ENCODE measurements at regions not wholly inside any gene's neighbourhood (a gene's known extent, or its start where the extent isn't known, plus 50 kb on each side); places are given as distances from the start of the nearest gene placed in this dataset.

- H3K4me3 ChIP-seq (ENCODE audit: low read depth, low read length), result no peak overlapping the region
- TF ChIP-seq, protein P1, sequence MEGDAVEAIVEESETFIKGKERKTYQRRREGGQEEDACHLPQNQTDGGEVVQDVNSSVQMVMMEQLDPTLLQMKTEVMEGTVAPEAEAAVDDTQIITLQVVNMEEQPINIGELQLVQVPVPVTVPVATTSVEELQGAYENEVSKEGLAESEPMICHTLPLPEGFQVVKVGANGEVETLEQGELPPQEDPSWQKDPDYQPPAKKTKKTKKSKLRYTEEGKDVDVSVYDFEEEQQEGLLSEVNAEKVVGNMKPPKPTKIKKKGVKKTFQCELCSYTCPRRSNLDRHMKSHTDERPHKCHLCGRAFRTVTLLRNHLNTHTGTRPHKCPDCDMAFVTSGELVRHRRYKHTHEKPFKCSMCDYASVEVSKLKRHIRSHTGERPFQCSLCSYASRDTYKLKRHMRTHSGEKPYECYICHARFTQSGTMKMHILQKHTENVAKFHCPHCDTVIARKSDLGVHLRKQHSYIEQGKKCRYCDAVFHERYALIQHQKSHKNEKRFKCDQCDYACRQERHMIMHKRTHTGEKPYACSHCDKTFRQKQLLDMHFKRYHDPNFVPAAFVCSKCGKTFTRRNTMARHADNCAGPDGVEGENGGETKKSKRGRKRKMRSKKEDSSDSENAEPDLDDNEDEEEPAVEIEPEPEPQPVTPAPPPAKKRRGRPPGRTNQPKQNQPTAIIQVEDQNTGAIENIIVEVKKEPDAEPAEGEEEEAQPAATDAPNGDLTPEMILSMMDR (IDR thresholded peaks at IDR 0.05; ENCODE audit: borderline replicate concordance, insufficient read depth, low read depth, low read length), result no peak
Observed at GRCh38 chr19:30305346-30306060, 66.7 kb upstream of the ZNF536 start.

DNA sequence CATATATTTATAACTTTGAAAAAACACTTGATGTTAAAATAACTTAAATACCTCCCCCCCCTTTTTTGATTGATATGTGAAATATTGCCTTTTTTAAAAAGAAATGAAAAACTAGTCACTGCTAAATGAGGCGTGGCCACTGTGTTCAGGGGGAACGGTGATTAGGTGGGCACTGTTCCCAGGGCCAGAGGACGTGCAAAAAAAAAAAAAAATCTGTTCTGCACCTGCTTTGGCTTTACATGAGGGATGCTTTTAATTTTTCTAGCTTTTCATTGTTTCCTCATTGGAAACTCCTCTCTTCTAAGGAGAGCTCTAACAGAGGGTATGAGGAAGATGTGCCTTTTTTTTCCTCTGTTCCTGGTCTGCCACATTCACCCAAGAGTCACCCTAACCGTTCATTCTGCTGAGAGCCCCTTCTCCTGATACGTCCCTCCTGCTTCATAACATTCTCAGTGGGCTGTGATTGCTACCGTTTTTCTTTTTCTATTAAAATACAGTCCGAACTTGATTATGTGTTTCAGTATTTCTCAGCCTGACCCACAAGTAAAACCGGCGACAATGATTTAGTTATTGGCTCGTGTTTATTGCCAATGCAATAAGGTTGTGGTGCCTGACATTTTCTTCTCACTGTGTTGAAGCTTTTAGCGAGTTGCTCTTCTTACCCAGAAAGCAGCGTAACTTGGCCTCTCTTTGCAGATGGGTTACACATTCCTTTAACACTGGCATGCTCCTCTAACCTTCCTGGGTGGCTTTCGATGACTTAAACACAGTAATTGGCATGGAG is 64.8 kb upstream of the ZNF536 start:
- TF ChIP-seq, protein P1 (IDR thresholded peaks at IDR 0.05; ENCODE audit: borderline replicate concordance, insufficient read depth, low read depth, low read length), result no peak
- H3K4me3 ChIP-seq (ENCODE audit: low read depth, low read length), result no peak overlapping the region

DNA sequence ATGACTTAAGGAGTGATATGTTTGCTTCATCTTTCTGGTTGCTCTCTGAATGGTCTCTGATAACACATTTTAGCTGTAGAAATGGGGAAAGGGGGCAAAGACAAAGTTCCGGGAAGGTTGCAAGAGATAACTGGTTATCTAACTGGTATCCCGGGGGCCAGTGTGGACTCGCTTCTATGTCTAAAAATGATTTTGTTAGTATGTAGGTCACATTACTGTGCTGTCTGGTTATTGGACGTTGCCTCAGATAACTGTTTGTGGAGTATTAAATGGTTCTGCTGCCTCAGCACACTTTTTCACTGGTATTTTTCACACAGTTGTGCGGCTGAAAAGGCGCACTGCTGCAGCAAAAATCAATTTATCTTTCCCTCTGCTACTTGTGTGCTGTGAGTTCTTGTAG is 63.0 kb upstream of the ZNF536 start:
- H3K4me3 ChIP-seq (ENCODE audit: low read depth, low read length), result no peak overlapping the region
- TF ChIP-seq, protein P1 (IDR thresholded peaks at IDR 0.05; ENCODE audit: borderline replicate concordance, insufficient read depth, low read depth, low read length), result no peak

DNA sequence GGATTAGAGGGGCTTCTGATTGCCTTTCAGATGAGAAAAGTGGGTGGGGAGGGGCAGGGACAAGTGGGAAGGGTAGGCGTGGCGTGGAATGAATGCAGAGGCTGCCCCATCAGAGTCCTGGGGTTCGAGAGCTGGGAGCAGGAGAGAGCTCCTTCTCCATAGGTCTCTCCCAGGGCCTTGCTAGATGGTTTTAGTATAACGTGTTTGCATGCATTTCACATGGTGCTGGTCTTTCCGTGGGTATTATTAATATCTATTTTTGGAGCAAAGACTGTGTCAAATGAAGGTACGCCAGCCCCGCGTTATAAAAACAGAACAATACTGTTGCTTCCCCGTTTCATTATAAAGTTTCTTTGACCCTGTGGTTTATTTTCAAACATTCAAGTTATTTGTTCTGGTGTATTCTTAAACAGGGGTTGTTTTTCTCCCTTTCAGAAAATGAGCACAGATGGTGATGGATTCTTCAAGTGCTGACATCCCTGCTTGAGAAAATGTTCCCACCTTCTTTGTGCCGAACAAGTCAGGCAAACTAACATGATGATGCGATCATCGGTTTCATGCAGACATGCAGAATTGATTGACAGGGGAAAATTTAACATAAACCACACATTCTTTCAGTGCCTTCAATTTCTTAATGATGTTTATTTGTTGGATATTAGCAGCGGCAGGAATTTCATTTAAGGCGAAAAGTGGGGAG is 62.1 kb upstream of the ZNF536 start:
- H3K4me3 ChIP-seq (ENCODE audit: low read depth, low read length), result no peak overlapping the region
- TF ChIP-seq, protein P1 (IDR thresholded peaks at IDR 0.05; ENCODE audit: borderline replicate concordance, insufficient read depth, low read depth, low read length), result no peak

DNA sequence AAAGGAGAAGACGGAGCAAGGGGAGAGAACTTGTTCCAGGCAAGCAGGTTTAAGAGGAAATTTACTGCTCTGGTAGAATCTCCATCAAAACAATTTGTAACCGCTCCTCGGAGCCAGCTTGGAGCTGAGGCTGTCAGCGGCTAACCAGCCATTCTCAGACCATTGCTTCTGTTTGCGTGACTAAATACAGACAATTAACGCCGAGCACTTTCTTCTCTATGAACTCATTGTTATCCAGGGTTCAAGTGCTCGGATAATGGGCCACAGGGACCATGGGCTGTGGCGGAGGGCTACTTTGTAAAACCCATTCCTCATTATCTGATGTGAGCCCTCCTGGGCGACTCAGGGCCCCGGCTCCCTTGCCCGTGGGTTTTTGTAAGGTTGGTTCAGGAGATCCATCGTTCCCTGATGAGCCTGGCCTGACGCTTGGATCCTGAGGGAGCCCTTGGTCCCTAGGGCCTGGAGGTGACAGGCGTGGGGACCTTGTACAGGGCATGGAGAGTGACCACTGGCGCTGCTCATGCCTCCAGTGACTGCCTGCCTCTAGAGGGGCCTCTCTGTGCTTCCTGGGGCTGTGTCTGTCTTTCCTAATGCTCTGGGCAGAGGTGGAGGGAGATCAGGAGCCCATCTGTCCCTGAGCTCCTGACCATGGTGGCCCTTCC is 61.5 kb upstream of the ZNF536 start:
- H3K4me3 ChIP-seq (ENCODE audit: low read depth, low read length), result no peak overlapping the region

GRCh38 chr19:30311911-30312310 is 60.3 kb upstream of the ZNF536 start:
- TF ChIP-seq, protein P1 (IDR thresholded peaks at IDR 0.05; ENCODE audit: borderline replicate concordance, insufficient read depth, low read depth, low read length), result no peak
- H3K4me3 ChIP-seq (ENCODE audit: low read depth, low read length), result no peak overlapping the region

More for the DNA sequence above, 61.5 kb upstream of the ZNF536 start:
- TF ChIP-seq, protein P1 (IDR thresholded peaks at IDR 0.05; ENCODE audit: borderline replicate concordance, insufficient read depth, low read depth, low read length), result no peak
